SU-DHL-6 (cell line): ENCODE measurements at regions not wholly inside any gene's neighbourhood (a gene's known extent, or its start where the extent isn't known, plus 50 kb on each side); places are given as distances from the start of the nearest gene placed in this dataset.

ENCODE experiments used
- EZH2phosphoT487 ChIP-seq: fragments of 200-600 bp; sonication (generic), shearing (Covaris generic); conservative IDR thresholded peaks from 2 replicates; pipeline ENCODE4 v1.6.1; 2018; ENCODE audit warnings: mild to moderate bottlenecking, antibody characterized with exemption, low read length, moderate library complexity, mixed read lengths
- TF ChIP-seq, protein P1 (sequence below): fragments of 200-600 bp; sonication (generic); IDR thresholded peaks from one replicate; pipeline ENCODE4 v1.5.1; 2017; ENCODE audit warnings: antibody characterized with exemption, mild to moderate bottlenecking, low read length, moderate library complexity; ENCODE audit not compliant: insufficient read depth, poor library complexity, severe bottlenecking

DNA sequence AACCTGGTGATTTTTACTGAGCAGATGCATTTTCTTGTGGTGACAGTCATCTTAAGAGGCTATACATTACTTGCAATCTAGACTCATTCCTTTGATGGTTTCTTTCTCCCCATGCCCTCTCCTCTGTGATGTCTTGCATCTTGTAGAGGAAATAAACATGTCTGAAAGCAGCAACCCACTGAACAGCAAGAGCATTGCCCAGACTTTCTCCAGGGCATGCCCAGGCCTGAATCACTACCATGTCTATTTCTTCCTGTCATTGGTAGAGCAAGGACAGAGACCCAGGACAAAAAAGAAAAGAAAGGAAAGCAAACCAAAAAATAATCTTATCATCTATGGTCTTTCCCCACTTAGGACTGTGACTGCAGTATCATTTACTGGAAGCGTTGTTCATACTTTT is 326.1 kb downstream of the HNRNPD start:
- TF ChIP-seq, protein P1, sequence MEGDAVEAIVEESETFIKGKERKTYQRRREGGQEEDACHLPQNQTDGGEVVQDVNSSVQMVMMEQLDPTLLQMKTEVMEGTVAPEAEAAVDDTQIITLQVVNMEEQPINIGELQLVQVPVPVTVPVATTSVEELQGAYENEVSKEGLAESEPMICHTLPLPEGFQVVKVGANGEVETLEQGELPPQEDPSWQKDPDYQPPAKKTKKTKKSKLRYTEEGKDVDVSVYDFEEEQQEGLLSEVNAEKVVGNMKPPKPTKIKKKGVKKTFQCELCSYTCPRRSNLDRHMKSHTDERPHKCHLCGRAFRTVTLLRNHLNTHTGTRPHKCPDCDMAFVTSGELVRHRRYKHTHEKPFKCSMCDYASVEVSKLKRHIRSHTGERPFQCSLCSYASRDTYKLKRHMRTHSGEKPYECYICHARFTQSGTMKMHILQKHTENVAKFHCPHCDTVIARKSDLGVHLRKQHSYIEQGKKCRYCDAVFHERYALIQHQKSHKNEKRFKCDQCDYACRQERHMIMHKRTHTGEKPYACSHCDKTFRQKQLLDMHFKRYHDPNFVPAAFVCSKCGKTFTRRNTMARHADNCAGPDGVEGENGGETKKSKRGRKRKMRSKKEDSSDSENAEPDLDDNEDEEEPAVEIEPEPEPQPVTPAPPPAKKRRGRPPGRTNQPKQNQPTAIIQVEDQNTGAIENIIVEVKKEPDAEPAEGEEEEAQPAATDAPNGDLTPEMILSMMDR: no peak
- TF ChIP-seq EZH2phosphoT487: no peak
